CD4-positive, alpha-beta memory T cell (primary cell): ENCODE measurements at regions not wholly inside any gene's neighbourhood (a gene's known extent, or its start where the extent isn't known, plus 50 kb on each side); places are given as distances from the start of the nearest gene placed in this dataset.

ENCODE experiments used
- CTCF ChIA-PET: fragments of 350-600 bp; sonication (Branson Sonifier 250); formaldehyde crosslinking; loops from one replicate; lab custom pipeline; 2021; ENCODE audit warnings: inconsistent platforms; ENCODE audit not compliant: partially characterized antibody; lab: Charles Lee
- POLR2A ChIA-PET: fragments of 350-600 bp; sonication (Branson Sonifier 250); formaldehyde crosslinking; loops from one replicate; lab custom pipeline; 2021; ENCODE audit not compliant: partially characterized antibody; lab: Charles Lee
- DNase-seq, 5 donors: peaks; one replicate each; pipeline versions ENCODE4 v3.0.0 to v3.0.0-alpha.2; 2020 to 2022; ENCODE audit warnings: mixed read lengths in 1 of 5
- H3K27ac ChIP-seq: one replicate; pipeline ENCODE4 v1.7.0; 2013; ENCODE audit warnings: low read depth, low read length
- H3K27me3 ChIP-seq: 2 replicates; pipeline ENCODE4 v1.7.0; 2013; ENCODE audit warnings: mild to moderate bottlenecking, low read length, moderate library complexity; ENCODE audit not compliant: insufficient read depth
- H3K36me3 ChIP-seq: 2 replicates; pipeline ENCODE4 v1.7.0; 2013; ENCODE audit warnings: mild to moderate bottlenecking, low read length, moderate library complexity; ENCODE audit not compliant: insufficient read depth
- H3K4me1 ChIP-seq: 2 replicates; pipeline ENCODE4 v1.7.0; 2013; ENCODE audit warnings: mild to moderate bottlenecking, low read length, moderate library complexity; ENCODE audit not compliant: insufficient read depth
- H3K4me3 ChIP-seq, 2 donors: one replicate each; pipeline ENCODE4 v1.7.0; 2013; ENCODE audit warnings: low read length in 2 of 2, mild to moderate bottlenecking in 1 of 2
- H3K9me3 ChIP-seq, 2 donors: one replicate each; pipeline ENCODE4 v1.7.0; 2013; ENCODE audit warnings: low read length in 2 of 2, control low read depth in 1 of 2; ENCODE audit not compliant: control insufficient read depth in 1 of 2
- H3K27ac Mint-ChIP-seq, 7 donors: one replicate each; pipeline ENCODE4 v1.8.0; 2020 to 2021; ENCODE audit warnings: mixed read lengths in 7 of 7, mild to moderate bottlenecking in 6 of 7, inconsistent platforms in 3 of 7, moderate library complexity in 3 of 7
- H3K27me3 Mint-ChIP-seq, 2 donors: one replicate each; pipeline ENCODE4 v1.8.0; 2020 to 2021; ENCODE audit warnings: mixed read lengths in 2 of 2
- H3K36me3 Mint-ChIP-seq, 2 donors: one replicate each; pipeline ENCODE4 v1.8.0; 2020 to 2021; ENCODE audit warnings: mixed read lengths in 2 of 2, inconsistent platforms in 1 of 2, mild to moderate bottlenecking in 1 of 2
- H3K4me1 Mint-ChIP-seq, 4 donors: one replicate each; pipeline ENCODE4 v1.8.0; 2020 to 2021; ENCODE audit warnings: mixed read lengths in 4 of 4, mild to moderate bottlenecking in 1 of 4
- H3K4me3 Mint-ChIP-seq, 8 donors: one replicate each; pipeline ENCODE4 v1.8.0; 2020 to 2021; ENCODE audit warnings: mixed read lengths in 8 of 8, mild to moderate bottlenecking in 7 of 8, moderate library complexity in 6 of 8, inconsistent platforms in 3 of 8
- H3K9me3 Mint-ChIP-seq, 8 donors: one replicate each; pipeline ENCODE4 v1.8.0; 2020 to 2021; ENCODE audit warnings: mixed read lengths in 8 of 8, mild to moderate bottlenecking in 5 of 8, inconsistent platforms in 3 of 8, moderate library complexity in 1 of 8
- intact Hi-C: fragments of 100-400 bp; cut with micrococcal nuclease; formaldehyde crosslinking; loops from one replicate; pipeline ENCODE4 v1.15.1; 2023

GRCh38 chr3:76502076-76502475 is 537.8 kb upstream of the ROBO2 start:
- peaks cover 0 to 28% (median 10%) of the 10 kb centered on the region in 8 donors for H3K9me3 Mint-ChIP-seq
- H3K4me1 ChIP-seq, result no peaks in the 10 kb centered on the region
- no peak overlapping the region for H3K4me3 Mint-ChIP-seq
- H3K4me1 Mint-ChIP-seq, result no peaks in the 10 kb centered on the region
- no peaks in the 10 kb centered on the region for H3K36me3 Mint-ChIP-seq
- no peaks in the 10 kb centered on the region for H3K27me3 ChIP-seq
- H3K4me3 ChIP-seq, result no peak overlapping the region
- POLR2A ChIA-PET, result no interaction called here
- CTCF ChIA-PET, result no interaction called here
- no peak for DNase-seq
- intact Hi-C loops, result no loop called here
- no peaks in the 10 kb centered on the region for H3K9me3 ChIP-seq
- H3K27ac Mint-ChIP-seq, result no peak overlapping the region
- no peaks in the 10 kb centered on the region for H3K36me3 ChIP-seq
- no peak overlapping the region for H3K27ac ChIP-seq
- no peaks in the 10 kb centered on the region for H3K27me3 Mint-ChIP-seq

- DNase-seq, result no peak
- H3K27ac Mint-ChIP-seq, result no peak overlapping the region
- no peaks in the 10 kb centered on the region for H3K27me3 Mint-ChIP-seq
- Histone ChIP-seq H3K9me3 (no peaks in the 10 kb centered on the region), H3K4me3 (no peak overlapping the region), H3K36me3 (no peaks in the 10 kb centered on the region), H3K27ac (no peak overlapping the region), H3K27me3 (no peaks in the 10 kb centered on the region), H3K4me1 (no peaks in the 10 kb centered on the region)
- H3K4me3 Mint-ChIP-seq, result no peak overlapping the region
- ChIA-PET CTCF (no interaction called here), POLR2A (no interaction called here)
- no peaks in the 10 kb centered on the region for H3K4me1 Mint-ChIP-seq
- H3K9me3 Mint-ChIP-seq, result peaks cover 2 to 18% (median 6%) of the 10 kb centered on the region in 8 donors
- no peaks in the 10 kb centered on the region for H3K36me3 Mint-ChIP-seq
- intact Hi-C loops, result no loop called here
Measured at GRCh38 chr3:76505202-76505845, 534.6 kb upstream of the ROBO2 start.

- no peaks in the 10 kb centered on the region for H3K36me3 ChIP-seq
- H3K4me3 ChIP-seq, result no peak overlapping the region
- Mint-ChIP-seq H3K36me3 (no peaks in the 10 kb centered on the region), H3K9me3 (peaks cover 0 to 15% (median 9%) of the 10 kb centered on the region in 8 donors), H3K27ac (no peak overlapping the region), H3K4me1 (no peaks in the 10 kb centered on the region), H3K4me3 (peak overlapping the region in 1 of 8 donors; percentile 15), H3K27me3 (no peaks in the 10 kb centered on the region)
- no peak overlapping the region for H3K27ac ChIP-seq
- ChIA-PET CTCF (no interaction called here), POLR2A (no interaction called here)
- no peaks in the 10 kb centered on the region for H3K9me3 ChIP-seq
- intact Hi-C loops, result no loop called here
- H3K27me3 ChIP-seq, result no peaks in the 10 kb centered on the region
- no peaks in the 10 kb centered on the region for H3K4me1 ChIP-seq
- no peak for DNase-seq
Measured at GRCh38 chr3:76509179-76509830, 530.6 kb upstream of the ROBO2 start.

GRCh38 chr3:76514836-76515235 is 525.1 kb upstream of the ROBO2 start:
- H3K4me3 ChIP-seq, result no peak overlapping the region
- no peak overlapping the region for H3K27ac ChIP-seq
- no peak overlapping the region for H3K4me3 Mint-ChIP-seq
- no peaks in the 10 kb centered on the region for H3K27me3 ChIP-seq
- H3K27me3 Mint-ChIP-seq, result no peaks in the 10 kb centered on the region
- H3K27ac Mint-ChIP-seq, result no peak overlapping the region
- intact Hi-C loops, result no loop called here
- ChIA-PET POLR2A (no interaction called here), CTCF (no interaction called here)
- DNase-seq, result no peak
- no peaks in the 10 kb centered on the region for H3K9me3 ChIP-seq
- H3K4me1 ChIP-seq, result no peaks in the 10 kb centered on the region
- no peaks in the 10 kb centered on the region for H3K36me3 Mint-ChIP-seq
- no peaks in the 10 kb centered on the region for H3K36me3 ChIP-seq
- no peaks in the 10 kb centered on the region for H3K4me1 Mint-ChIP-seq
- peaks cover 4 to 21% (median 9%) of the 10 kb centered on the region in 8 donors for H3K9me3 Mint-ChIP-seq

GRCh38 chr3:76523337-76523736 is 516.6 kb upstream of the ROBO2 start:
- Histone ChIP-seq H3K27me3 (no peaks in the 10 kb centered on the region), H3K4me1 (no peaks in the 10 kb centered on the region), H3K4me3 (no peak overlapping the region), H3K27ac (no peak overlapping the region), H3K36me3 (no peaks in the 10 kb centered on the region), H3K9me3 (no peaks in the 10 kb centered on the region)
- CTCF ChIA-PET, result no interaction called here
- H3K9me3 Mint-ChIP-seq, result peaks cover 0 to 18% (median 3%) of the 10 kb centered on the region in 8 donors
- POLR2A ChIA-PET, result no interaction called here
- intact Hi-C loops, result no loop called here
- no peak overlapping the region for H3K4me3 Mint-ChIP-seq
- no peaks in the 10 kb centered on the region for H3K36me3 Mint-ChIP-seq
- H3K4me1 Mint-ChIP-seq, result no peaks in the 10 kb centered on the region
- no peak overlapping the region for H3K27ac Mint-ChIP-seq
- H3K27me3 Mint-ChIP-seq, result no peaks in the 10 kb centered on the region
- DNase-seq, result no peak

GRCh38 chr3:76525726-76526125 is 514.2 kb upstream of the ROBO2 start:
- Histone ChIP-seq H3K9me3 (no peaks in the 10 kb centered on the region), H3K36me3 (no peaks in the 10 kb centered on the region), H3K4me3 (no peak overlapping the region), H3K27ac (no peak overlapping the region), H3K4me1 (no peaks in the 10 kb centered on the region), H3K27me3 (no peaks in the 10 kb centered on the region)
- no peak overlapping the region for H3K27ac Mint-ChIP-seq
- ChIA-PET CTCF (no interaction called here), POLR2A (no interaction called here)
- H3K4me1 Mint-ChIP-seq, result no peaks in the 10 kb centered on the region
- H3K27me3 Mint-ChIP-seq, result no peaks in the 10 kb centered on the region
- no peak overlapping the region for H3K4me3 Mint-ChIP-seq
- no peaks in the 10 kb centered on the region for H3K36me3 Mint-ChIP-seq
- peaks cover 0 to 14% (median 4%) of the 10 kb centered on the region in 8 donors for H3K9me3 Mint-ChIP-seq
- intact Hi-C loops, result no loop called here
- no peak for DNase-seq

- Histone ChIP-seq H3K4me1 (no peaks in the 10 kb centered on the region), H3K27ac (no peak overlapping the region), H3K4me3 (no peak overlapping the region), H3K36me3 (no peaks in the 10 kb centered on the region), H3K9me3 (peaks cover 0 to 3% of the 10 kb centered on the region in 2 donors), H3K27me3 (no peaks in the 10 kb centered on the region)
- ChIA-PET CTCF (no interaction called here), POLR2A (no interaction called here)
- H3K36me3 Mint-ChIP-seq, result no peaks in the 10 kb centered on the region
- intact Hi-C loops, result no loop called here
- no peak overlapping the region for H3K4me3 Mint-ChIP-seq
- no peak for DNase-seq
- H3K27ac Mint-ChIP-seq, result no peak overlapping the region
- no peaks in the 10 kb centered on the region for H3K4me1 Mint-ChIP-seq
- H3K9me3 Mint-ChIP-seq, result peaks cover 0 to 14% (median 8%) of the 10 kb centered on the region in 8 donors
- no peaks in the 10 kb centered on the region for H3K27me3 Mint-ChIP-seq
Measured at GRCh38 chr3:76527773-76528172, 512.1 kb upstream of the ROBO2 start.
